Endothelial cell of umbilical vein (primary cell): ENCODE measurements at regions not wholly inside any gene's neighbourhood (a gene's known extent, or its start where the extent isn't known, plus 50 kb on each side); places are given as distances from the start of the nearest gene placed in this dataset.

Source experiments
- BruUV-seq: library from RNA; stranded (reverse); fragments of 400-500 nt; replicated peaks from 2 replicates; lab custom pipeline; 2021; lab: Mats Ljungman, UMichigan
- CTCF ChIA-PET: fragments of 300-600, 350-600 bp; sonication (Branson Sonifier 250); formaldehyde crosslinking; loops from one replicate; lab custom pipeline; 2021; ENCODE audit warnings: antibody characterized with exemption, inconsistent platforms; lab: Charles Lee
- POLR2A ChIA-PET: fragments of 300-600, 350-600 bp; sonication (Branson Sonifier 250); formaldehyde crosslinking; loops from one replicate; lab custom pipeline; 2021; ENCODE audit warnings: antibody characterized with exemption, inconsistent platforms; lab: Charles Lee
- DNase-seq: peaks from one replicate; pipeline ENCODE4 v3.0.0-alpha.2; 2011; ENCODE audit warnings: low read depth, low spot score
- FAIRE-seq: peaks from 2 replicates; lab custom pipeline; 2011; peaks lifted over from hg19 to GRCh38; lab: Jason Lieb, UNC
- H2AFZ ChIP-seq: 2 replicates; pipeline ENCODE4 v1.6.0; 2012; ENCODE audit warnings: low read depth, low read length, control low read depth, inconsistent platforms
- H3K27ac ChIP-seq: 2 replicates; pipeline ENCODE4 v1.5.1; 2011; ENCODE audit warnings: low read depth, mild to moderate bottlenecking, control low read depth, low read length, moderate library complexity; ENCODE audit not compliant: insufficient read depth
- H3K27me3 ChIP-seq, 2 experiments: 2 replicates each; pipeline versions ENCODE4 v1.6.0 to v1.6.1; 2011; ENCODE audit warnings: low read length in 2 of 2, mixed read lengths in 1 of 2; ENCODE audit not compliant: control insufficient read depth in 2 of 2, insufficient read depth in 2 of 2
- H3K36me3 ChIP-seq, 2 experiments: 2 replicates in 1 of 2; 3 replicates in 1 of 2; pipeline ENCODE4 v1.5.1; 2011; ENCODE audit warnings: low read length in 2 of 2, mild to moderate bottlenecking in 1 of 2, moderate library complexity in 1 of 2; ENCODE audit not compliant: control insufficient read depth in 2 of 2, insufficient read depth in 2 of 2; ENCODE audit errors: extremely low read depth in 1 of 2
- H3K4me1 ChIP-seq: 3 replicates; pipeline ENCODE4 v1.5.1; 2011; ENCODE audit warnings: mild to moderate bottlenecking, low read length; ENCODE audit not compliant: control insufficient read depth, insufficient read depth; ENCODE audit errors: extremely low read depth
- H3K4me2 ChIP-seq: 2 replicates; pipeline ENCODE4 v1.6.1; 2011; ENCODE audit warnings: low read length, control low read depth, mixed read lengths; ENCODE audit not compliant: insufficient read depth
- H3K4me3 ChIP-seq, 3 experiments: fragments of 200-600 bp in 1 of 3; sonication (generic), shearing (Covaris generic) in 1 of 3; replicated peaks in 1 of 3; 2 replicates each; pipeline ENCODE4 v1.5.1; 2011 to 2016; ENCODE audit warnings: control low read depth in 3 of 3, low read length in 3 of 3, mild to moderate bottlenecking in 2 of 3, inconsistent platforms in 1 of 3, low read depth in 1 of 3, moderate library complexity in 1 of 3; ENCODE audit not compliant: insufficient read depth in 1 of 3
- H3K79me2 ChIP-seq: 2 replicates; pipeline ENCODE4 v1.6.0; 2012; ENCODE audit warnings: low read length, inconsistent platforms; ENCODE audit not compliant: control insufficient read depth, insufficient read depth
- H3K9ac ChIP-seq: replicated peaks from 2 replicates; pipeline ENCODE3; 2011; ENCODE audit warnings: low read length, control low read depth; ENCODE audit not compliant: insufficient read depth; ENCODE audit errors: extremely low read depth
- H3K9me1 ChIP-seq: replicated peaks from 3 replicates; pipeline ENCODE4 v1.6.0; 2011; ENCODE audit warnings: mild to moderate bottlenecking, low read length; ENCODE audit not compliant: control insufficient read depth, insufficient read depth; ENCODE audit errors: extremely low read depth
- H3K9me3 ChIP-seq: replicated peaks from 2 replicates; pipeline ENCODE4 v1.5.1; 2012; ENCODE audit warnings: low read length, inconsistent platforms; ENCODE audit not compliant: control insufficient read depth, insufficient read depth
- H4K20me1 ChIP-seq: replicated peaks from 2 replicates; pipeline ENCODE3; 2011; ENCODE audit warnings: mild to moderate bottlenecking, low read length; ENCODE audit not compliant: control insufficient read depth, insufficient read depth; ENCODE audit errors: extremely low read depth
- EZH2 ChIP-seq: IDR thresholded peaks from 2 replicates; pipeline ENCODE4 v1.6.1; 2012; ENCODE audit warnings: borderline replicate concordance, low read depth, mild to moderate bottlenecking, moderate library complexity, low read length, inconsistent platforms; ENCODE audit not compliant: severe bottlenecking
- FOS ChIP-seq: IDR thresholded peaks from 2 replicates; pipeline ENCODE4 v1.6.1; 2011; ENCODE audit warnings: mild to moderate bottlenecking, low read length, moderate library complexity, borderline replicate concordance; ENCODE audit not compliant: insufficient read depth
- GATA2 ChIP-seq: IDR thresholded peaks from 2 replicates; pipeline ENCODE4 v1.7.0; 2011; ENCODE audit warnings: low read depth, mild to moderate bottlenecking, moderate library complexity, mixed read lengths, low read length; ENCODE audit not compliant: insufficient read length, insufficient read depth
- JUN ChIP-seq: IDR thresholded peaks from 2 replicates; pipeline ENCODE4 v1.6.1; 2011; ENCODE audit warnings: borderline replicate concordance, low read depth; ENCODE audit not compliant: insufficient read length, insufficient read depth
- MYC ChIP-seq: IDR thresholded peaks from one replicate; pipeline ENCODE4 v1.6.1; 2011; ENCODE audit warnings: mild to moderate bottlenecking, low read depth, low read length
- POLR2A ChIP-seq: IDR thresholded peaks from 2 replicates; pipeline ENCODE4 v1.6.1; 2012; ENCODE audit warnings: low read depth, mild to moderate bottlenecking, control low read depth, low read length
- POLR2AphosphoS5 ChIP-seq: IDR thresholded peaks from 2 replicates; pipeline ENCODE4 v1.6.1; 2012; ENCODE audit warnings: low read depth, mild to moderate bottlenecking, control low read depth, low read length, moderate library complexity; ENCODE audit not compliant: insufficient read depth
- dilution Hi-C: fragments of 300-500 bp; cut with MboI; formaldehyde crosslinking; loops from one replicate; pipeline ENCODE4 v1.15.0; 2019; ENCODE audit warnings: low sequenced_read_pairs; ENCODE audit not compliant: extremely low pct_ligation_motif_present
- intact Hi-C: fragments of 100-400 bp; cut with micrococcal nuclease; formaldehyde crosslinking; loops from one replicate; pipeline ENCODE4 v1.10.0; 2022
- TF ChIP-seq, protein P1 (sequence below): IDR thresholded peaks from 2 replicates; pipeline ENCODE4 v1.6.1; 2011; ENCODE audit not compliant: insufficient read depth, insufficient read length
- TF ChIP-seq, protein P2 (sequence below), 2 donors: IDR thresholded peaks; 1 replicate in 1 of 2; 2 replicates in 1 of 2; pipeline ENCODE4 v1.5.1; 2011; ENCODE audit warnings: low read length in 2 of 2, mild to moderate bottlenecking in 2 of 2, moderate library complexity in 2 of 2, control low read depth in 1 of 2, inconsistent platforms in 1 of 2, low read depth in 1 of 2; ENCODE audit not compliant: insufficient read depth in 1 of 2; ENCODE audit errors: extremely low read depth in 1 of 2

DNA sequence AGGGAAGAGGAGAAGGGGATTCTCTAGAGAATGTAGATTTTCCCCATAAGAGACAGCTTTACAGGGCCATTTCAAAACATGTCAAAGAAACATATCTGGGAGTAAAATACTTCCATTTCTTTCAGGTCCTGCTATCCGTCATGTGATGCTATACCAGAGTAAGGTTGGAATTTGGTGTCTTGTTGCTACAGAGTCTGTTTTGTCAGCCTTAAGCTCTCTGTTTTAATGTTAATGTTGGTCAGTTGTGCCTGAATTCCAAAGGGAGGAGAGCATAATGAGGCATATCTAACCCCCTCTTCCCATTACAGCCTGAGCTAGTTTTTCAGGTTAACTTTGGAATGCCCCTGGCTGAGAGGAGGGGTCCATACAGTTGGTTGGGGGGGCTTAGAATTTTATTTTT is 94.7 kb upstream of the CCDC71L start:
- CTCF ChIA-PET = interaction anchor here (0.9 to 2.4 kb wide), 7 partner anchors 8 to 213 kb away, joined by 3 to 7 read pairs (median 3); no protein-coding TSS in a partner anchor
- H3K9me3 ChIP-seq = no peaks in the 10 kb centered on the region
- intact Hi-C loops = no loop called here

More for the DNA sequence above, 94.7 kb upstream of the CCDC71L start:
- no peak for DNase-seq
- no peak overlapping the region for H3K9ac ChIP-seq
- H2AFZ ChIP-seq = no peak overlapping the region
- BruUV-seq = no TSS peak
- FAIRE-seq = no peak
- H3K79me2 ChIP-seq = no peaks in the 10 kb centered on the region
- TF ChIP-seq, protein P1, sequence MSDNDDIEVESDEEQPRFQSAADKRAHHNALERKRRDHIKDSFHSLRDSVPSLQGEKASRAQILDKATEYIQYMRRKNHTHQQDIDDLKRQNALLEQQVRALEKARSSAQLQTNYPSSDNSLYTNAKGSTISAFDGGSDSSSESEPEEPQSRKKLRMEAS = no peak
- no peak for TF ChIP-seq GATA2
- no peak for TF ChIP-seq POLR2A
- no peak for TF ChIP-seq POLR2AphosphoS5
- no peak for TF ChIP-seq EZH2
- TF ChIP-seq MYC = no peak
- TF ChIP-seq JUN = no peak
- TF ChIP-seq, protein P2, sequence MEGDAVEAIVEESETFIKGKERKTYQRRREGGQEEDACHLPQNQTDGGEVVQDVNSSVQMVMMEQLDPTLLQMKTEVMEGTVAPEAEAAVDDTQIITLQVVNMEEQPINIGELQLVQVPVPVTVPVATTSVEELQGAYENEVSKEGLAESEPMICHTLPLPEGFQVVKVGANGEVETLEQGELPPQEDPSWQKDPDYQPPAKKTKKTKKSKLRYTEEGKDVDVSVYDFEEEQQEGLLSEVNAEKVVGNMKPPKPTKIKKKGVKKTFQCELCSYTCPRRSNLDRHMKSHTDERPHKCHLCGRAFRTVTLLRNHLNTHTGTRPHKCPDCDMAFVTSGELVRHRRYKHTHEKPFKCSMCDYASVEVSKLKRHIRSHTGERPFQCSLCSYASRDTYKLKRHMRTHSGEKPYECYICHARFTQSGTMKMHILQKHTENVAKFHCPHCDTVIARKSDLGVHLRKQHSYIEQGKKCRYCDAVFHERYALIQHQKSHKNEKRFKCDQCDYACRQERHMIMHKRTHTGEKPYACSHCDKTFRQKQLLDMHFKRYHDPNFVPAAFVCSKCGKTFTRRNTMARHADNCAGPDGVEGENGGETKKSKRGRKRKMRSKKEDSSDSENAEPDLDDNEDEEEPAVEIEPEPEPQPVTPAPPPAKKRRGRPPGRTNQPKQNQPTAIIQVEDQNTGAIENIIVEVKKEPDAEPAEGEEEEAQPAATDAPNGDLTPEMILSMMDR (IDR thresholded peaks at IDR 0.05; ENCODE audit: extremely low read depth in 1 of 2, insufficient read depth in 1 of 2, low read depth in 1 of 2, low read length in 2 of 2) = no peak
- no peak for TF ChIP-seq FOS
- H3K9me1 ChIP-seq = no peaks in the 10 kb centered on the region
- no peaks in the 10 kb centered on the region for H3K4me1 ChIP-seq
- H3K4me3 ChIP-seq = no peak overlapping the region
- no peak overlapping the region for H3K27ac ChIP-seq
- POLR2A ChIA-PET = interaction anchor here (1.0 kb wide), 1 partner anchor 413 kb away, joined by 10 read pairs; the partner anchor contains the start of gene HBP1
- no peaks in the 10 kb centered on the region for H3K27me3 ChIP-seq
- dilution Hi-C loops = no loop called here
- H3K36me3 ChIP-seq = no peaks in the 10 kb centered on the region
- H3K4me2 ChIP-seq = no peak overlapping the region
- no peaks in the 10 kb centered on the region for H4K20me1 ChIP-seq
